NCI-H82 treated with DMSO at 0.1 percent for 48 hours (cell line): ENCODE measurements at regions not wholly inside any gene's neighbourhood (a gene's known extent, or its start where the extent isn't known, plus 50 kb on each side); places are given as distances from the start of the nearest gene placed in this dataset.

Experiments
- DNase-seq: peaks from one replicate; lab custom pipeline; 2025; ENCODE audit not compliant: unreplicated experiment; lab: John Stamatoyannopoulos, UW

- DNase-seq: no peak
Measured at GRCh38 chr6:120129228-120129627, 779.7 kb upstream of the MAN1A1 start.

GRCh38 chr6:120122401-120122800 is 772.8 kb upstream of the MAN1A1 start:
- DNase-seq: no peak

GRCh38 chr6:120116343-120116742 is 766.8 kb upstream of the MAN1A1 start:
- DNase-seq: no peak

GRCh38 chr6:120112980-120113379 is 763.4 kb upstream of the MAN1A1 start:
- DNase-seq: no peak

- no peak for DNase-seq
Measured at GRCh38 chr6:120111001-120111400, 761.4 kb upstream of the MAN1A1 start.

GRCh38 chr6:120108061-120108795 is 758.7 kb upstream of the MAN1A1 start:
- DNase-seq: peak; percentile 4

GRCh38 chr6:120103618-120104017 is 754.1 kb upstream of the MAN1A1 start:
- no peak for DNase-seq

GRCh38 chr6:120096696-120097260 is 747.2 kb upstream of the MAN1A1 start:
- no peak for DNase-seq

GRCh38 chr6:120083186-120083585 is 733.6 kb upstream of the MAN1A1 start:
- no peak for DNase-seq

GRCh38 chr6:120077489-120077888 is 727.9 kb upstream of the MAN1A1 start:
- DNase-seq: no peak

- no peak for DNase-seq
Measured at GRCh38 chr6:120058410-120058809, 708.8 kb upstream of the MAN1A1 start.

- DNase-seq: no peak
Measured at GRCh38 chr6:120056085-120056484, 706.5 kb upstream of the MAN1A1 start.

- DNase-seq: peak; percentile 19
Measured at GRCh38 chr6:120055071-120055470, 705.5 kb upstream of the MAN1A1 start.

- no peak for DNase-seq
Measured at GRCh38 chr6:120039664-120040063, 690.1 kb upstream of the MAN1A1 start.

GRCh38 chr6:120031837-120032236 is 682.3 kb upstream of the MAN1A1 start:
- DNase-seq: no peak

GRCh38 chr6:120026791-120027190 is 677.2 kb upstream of the MAN1A1 start:
- DNase-seq: no peak

GRCh38 chr6:120010075-120010474 is 660.5 kb upstream of the MAN1A1 start:
- DNase-seq: no peak

- no peak for DNase-seq
Measured at GRCh38 chr6:120005292-120005976, 655.9 kb upstream of the MAN1A1 start.

GRCh38 chr6:119986934-119987549 is 637.5 kb upstream of the MAN1A1 start:
- DNase-seq: no peak

- no peak for DNase-seq
Measured at GRCh38 chr6:119985952-119986736, 636.6 kb upstream of the MAN1A1 start.

GRCh38 chr6:119980802-119981201 is 631.2 kb upstream of the MAN1A1 start:
- DNase-seq: no peak
